Transverse colon (tissue), 4 donors: ENCODE measurements at regions not wholly inside any gene's neighbourhood (a gene's known extent, or its start where the extent isn't known, plus 50 kb on each side); places are given as distances from the start of the nearest gene placed in this dataset.

Source experiments
- DNase-seq: peaks from one replicate; pipeline ENCODE4 v3.0.0-alpha.2; 2019
- H3K27ac ChIP-seq, 4 donors: fragments of 200-600 bp; sonication (generic); 2 replicates each; pipeline ENCODE4 v1.5.1; 2016 to 2018; ENCODE audit warnings: inconsistent platforms in 4 of 4
- H3K27me3 ChIP-seq: fragments of 200-600 bp; sonication (generic); 2 replicates; pipeline ENCODE4 v1.5.1; 2017; ENCODE audit warnings: inconsistent platforms
- H3K36me3 ChIP-seq, 4 donors: fragments of 200-600 bp; sonication (generic); 2 replicates each; pipeline ENCODE4 v1.5.1; 2017 to 2019; ENCODE audit warnings: inconsistent platforms in 4 of 4
- H3K4me1 ChIP-seq, 4 donors: fragments of 200-600 bp; sonication (generic); 2 replicates each; pipeline ENCODE4 v1.5.1; 2017 to 2020; ENCODE audit warnings: inconsistent platforms in 4 of 4
- H3K4me3 ChIP-seq, 4 donors: fragments of 200-600 bp; sonication (generic); 1 replicate in 1 of 4; 2 replicates in 3 of 4; pipeline versions ENCODE4 v1.5.1 to v1.6.1; 2017 to 2019; ENCODE audit warnings: inconsistent platforms in 4 of 4
- H3K9me3 ChIP-seq, 2 donors: fragments of 200-600 bp; sonication (generic); 2 replicates each; pipeline ENCODE4 v1.5.1; 2017 to 2019; ENCODE audit warnings: inconsistent platforms in 2 of 2
- EP300 ChIP-seq: sonication (generic); formaldehyde crosslinking; IDR thresholded peaks from one replicate; pipeline ENCODE4 v1.6.1; 2017; ENCODE audit warnings: antibody characterized with exemption, low read depth
- POLR2A ChIP-seq: fragments of 450-650 bp; IDR thresholded peaks from one replicate; pipeline ENCODE4 v1.6.1; 2016; ENCODE audit warnings: antibody characterized with exemption, mild to moderate bottlenecking, moderate library complexity
- POLR2AphosphoS5 ChIP-seq, 3 donors: sonication (generic); formaldehyde crosslinking; IDR thresholded peaks; one replicate each; pipeline ENCODE4 v1.6.1; 2016; ENCODE audit warnings: antibody characterized with exemption in 3 of 3
- WGBS, 2 donors: methylation state at CpG; one replicate each; pipeline ENCODE4 v1.1.5; 2018; ENCODE audit warnings: low coverage in 1 of 2; 5-methylcytosine and 5-hydroxymethylcytosine counted together
- in situ Hi-C, 4 donors: fragments of 200-750 bp; cut with MboI; loops; one replicate each; pipeline versions ENCODE4 v1.15.0 to v1.15.1; 2017; ENCODE audit warnings: low sequenced_read_pairs in 3 of 4, low pct_ligation_motif_present in 1 of 4, low pct_unique_long_range_greater_than_20kb in 1 of 4
- intact Hi-C: fragments of 100-400 bp; cut with DNase I; formaldehyde crosslinking; loops from one replicate; pipeline ENCODE4 v1.15.1; 2023; ENCODE audit warnings: low total_unique reads
- TF ChIP-seq, protein P1 (sequence below), 5 experiments: fragments of 200-600 bp in 3 of 5; fragments of 450-650 bp in 2 of 5; sonication (generic) in 3 of 5; IDR thresholded peaks; 1 replicate in 2 of 5; 2 replicates in 3 of 5; pipeline ENCODE4 v1.5.1; 2016 to 2017; ENCODE audit warnings: antibody characterized with exemption in 5 of 5, inconsistent platforms in 3 of 5, mild to moderate bottlenecking in 2 of 5, moderate library complexity in 1 of 5

DNA sequence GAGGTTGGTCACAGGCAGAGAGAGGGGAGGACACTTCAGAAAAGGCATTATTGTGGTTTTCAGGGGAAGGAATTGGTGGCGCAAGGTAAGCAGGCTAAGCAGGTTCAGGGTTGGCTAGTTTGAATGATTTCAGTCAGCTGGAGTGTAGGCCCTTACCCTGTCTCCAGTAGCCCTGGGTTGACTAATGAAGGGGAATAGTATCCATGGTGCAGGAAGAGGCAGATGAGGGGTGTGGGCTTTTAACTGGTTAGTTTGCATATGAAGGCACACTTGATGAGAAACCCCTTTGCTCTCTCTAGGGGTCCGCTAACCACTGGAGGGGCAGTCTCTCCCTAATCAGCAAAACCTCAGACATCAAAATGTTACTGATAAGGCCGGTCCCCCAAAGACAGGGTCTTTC is 249.7 kb downstream of the AASDHPPT start:
- Histone ChIP-seq H3K27ac (no peak overlapping the region), H3K9me3 (no peaks in the 10 kb centered on the region), H3K27me3 (no peaks in the 10 kb centered on the region), H3K4me1 (no peaks in the 10 kb centered on the region), H3K36me3 (no peaks in the 10 kb centered on the region), H3K4me3 (no peak overlapping the region)
- intact Hi-C loops (no loop called here), in situ Hi-C loops (no loop called here)
- 71 to 85% methylated on average over 3 of the region's 3 CpGs for WGBS, 2 donors
- no peak for DNase-seq
- no peak for TF ChIP-seq POLR2A
- no peak for TF ChIP-seq POLR2AphosphoS5 (IDR thresholded peaks at IDR 0.05)
- TF ChIP-seq, protein P1, sequence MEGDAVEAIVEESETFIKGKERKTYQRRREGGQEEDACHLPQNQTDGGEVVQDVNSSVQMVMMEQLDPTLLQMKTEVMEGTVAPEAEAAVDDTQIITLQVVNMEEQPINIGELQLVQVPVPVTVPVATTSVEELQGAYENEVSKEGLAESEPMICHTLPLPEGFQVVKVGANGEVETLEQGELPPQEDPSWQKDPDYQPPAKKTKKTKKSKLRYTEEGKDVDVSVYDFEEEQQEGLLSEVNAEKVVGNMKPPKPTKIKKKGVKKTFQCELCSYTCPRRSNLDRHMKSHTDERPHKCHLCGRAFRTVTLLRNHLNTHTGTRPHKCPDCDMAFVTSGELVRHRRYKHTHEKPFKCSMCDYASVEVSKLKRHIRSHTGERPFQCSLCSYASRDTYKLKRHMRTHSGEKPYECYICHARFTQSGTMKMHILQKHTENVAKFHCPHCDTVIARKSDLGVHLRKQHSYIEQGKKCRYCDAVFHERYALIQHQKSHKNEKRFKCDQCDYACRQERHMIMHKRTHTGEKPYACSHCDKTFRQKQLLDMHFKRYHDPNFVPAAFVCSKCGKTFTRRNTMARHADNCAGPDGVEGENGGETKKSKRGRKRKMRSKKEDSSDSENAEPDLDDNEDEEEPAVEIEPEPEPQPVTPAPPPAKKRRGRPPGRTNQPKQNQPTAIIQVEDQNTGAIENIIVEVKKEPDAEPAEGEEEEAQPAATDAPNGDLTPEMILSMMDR (IDR thresholded peaks at IDR 0.05) = no peak
- TF ChIP-seq EP300 = no peak

DNA sequence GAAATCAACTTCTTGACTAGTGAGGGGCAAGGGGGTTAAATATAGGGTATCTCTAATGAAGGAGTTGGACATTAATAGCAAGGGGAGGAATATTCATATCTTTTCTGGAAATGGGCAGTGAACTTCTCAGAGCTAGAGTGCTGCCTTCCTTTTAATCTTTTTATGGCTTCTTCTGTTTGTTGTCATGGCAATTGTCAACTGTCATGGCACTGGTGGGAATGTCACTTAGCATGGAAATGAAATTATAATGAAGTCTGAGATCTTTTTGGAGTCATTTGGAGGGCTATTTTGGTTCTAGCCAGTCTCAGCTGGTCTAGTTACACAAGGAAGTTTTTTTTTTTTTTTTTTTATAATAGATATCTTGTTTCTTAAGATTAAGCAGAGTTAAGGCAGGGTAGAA is 250.2 kb downstream of the AASDHPPT start:
- DNase-seq = no peak
- Histone ChIP-seq H3K36me3 (no peaks in the 10 kb centered on the region), H3K4me1 (no peaks in the 10 kb centered on the region), H3K4me3 (no peak overlapping the region), H3K27ac (no peak overlapping the region), H3K9me3 (no peaks in the 10 kb centered on the region), H3K27me3 (no peaks in the 10 kb centered on the region)
- in situ Hi-C loops (no loop called here), intact Hi-C loops (no loop called here)
- no peak for TF ChIP-seq POLR2A
- TF ChIP-seq EP300 = no peak
- TF ChIP-seq, protein P1 (IDR thresholded peaks at IDR 0.05) = no peak
- no peak for TF ChIP-seq POLR2AphosphoS5 (IDR thresholded peaks at IDR 0.05)

DNA sequence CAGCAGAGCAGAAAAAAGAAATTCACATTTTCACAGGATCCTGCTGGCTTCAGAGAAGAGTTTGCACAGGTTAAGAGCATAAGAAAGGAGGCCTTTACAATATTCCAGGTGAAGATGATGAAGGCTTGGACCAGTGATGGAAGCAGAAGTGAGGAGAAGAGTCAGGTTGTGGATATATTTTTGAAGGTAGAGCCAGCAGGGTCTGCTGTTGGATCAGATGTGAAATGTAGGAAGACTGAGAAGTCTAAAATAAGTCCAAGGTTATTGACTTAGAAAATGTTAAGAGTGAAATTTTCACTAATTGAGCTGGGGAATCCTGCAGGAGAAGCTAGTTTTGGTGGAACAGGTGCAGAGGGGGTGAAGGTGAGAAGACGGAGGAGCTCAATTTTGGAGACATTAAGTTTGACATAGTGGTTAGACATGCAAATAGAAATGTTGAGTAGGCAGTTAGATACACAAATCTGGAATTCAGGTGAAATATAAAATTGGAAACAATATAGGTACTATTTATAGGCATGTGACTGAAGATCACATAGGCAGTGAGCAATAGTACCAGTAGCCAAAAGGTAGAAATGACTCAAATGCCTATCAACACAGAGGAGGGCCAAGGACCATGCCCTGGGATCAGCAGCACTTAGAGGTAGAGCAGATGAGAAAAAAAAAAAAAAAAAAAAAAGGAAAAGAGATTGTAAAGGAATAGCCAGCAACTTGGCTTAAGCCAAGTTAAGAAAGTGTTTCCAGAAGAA is 252.0 kb downstream of the AASDHPPT start:
- intact Hi-C loops = no loop called here

DNA sequence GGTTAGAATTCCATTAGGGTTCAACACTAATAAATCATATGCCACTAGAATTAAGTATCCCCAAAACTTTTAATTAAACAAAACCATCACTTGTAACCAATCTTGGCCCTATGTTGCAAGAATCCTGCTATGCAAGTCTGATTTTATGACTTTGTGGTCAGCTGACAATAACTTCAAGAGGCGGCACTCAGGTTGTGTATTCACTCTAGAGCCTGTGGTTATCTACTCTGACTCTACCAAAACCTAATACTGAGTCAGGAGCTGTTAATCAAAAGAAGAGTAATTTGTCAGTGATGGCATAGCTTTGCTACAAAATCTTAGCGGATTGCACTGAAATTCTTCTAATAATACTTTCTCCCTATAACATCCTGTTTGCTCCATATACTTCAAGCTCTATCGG is 253.7 kb downstream of the AASDHPPT start:
- intact Hi-C loops = no loop called here

More for the DNA sequence above, 252.0 kb downstream of the AASDHPPT start:
- H3K27ac ChIP-seq = no peak overlapping the region
- in situ Hi-C loops = no loop called here
- DNase-seq = no peak
- no peaks in the 10 kb centered on the region for H3K36me3 ChIP-seq
- no peaks in the 10 kb centered on the region for H3K4me1 ChIP-seq
- H3K9me3 ChIP-seq = no peaks in the 10 kb centered on the region
- H3K27me3 ChIP-seq = no peaks in the 10 kb centered on the region
- H3K4me3 ChIP-seq = no peak overlapping the region
- 78 to 100% methylated on average over 1 of the region's 1 CpG for WGBS, 2 donors
- TF ChIP-seq POLR2AphosphoS5 (IDR thresholded peaks at IDR 0.05) (no peak), EP300 (no peak), POLR2A (no peak)
- TF ChIP-seq, protein P1 (IDR thresholded peaks at IDR 0.05) = no peak

More for the DNA sequence above, 253.7 kb downstream of the AASDHPPT start:
- TF ChIP-seq, protein P1 (IDR thresholded peaks at IDR 0.05) = no peak
- TF ChIP-seq EP300 (no peak), POLR2AphosphoS5 (IDR thresholded peaks at IDR 0.05) (no peak), POLR2A (no peak)
- Histone ChIP-seq H3K4me3 (no peak overlapping the region), H3K36me3 (no peaks in the 10 kb centered on the region), H3K27ac (no peak overlapping the region), H3K4me1 (no peaks in the 10 kb centered on the region), H3K9me3 (no peaks in the 10 kb centered on the region), H3K27me3 (no peaks in the 10 kb centered on the region)
- DNase-seq = no peak
- WGBS, 2 donors = 77 to 79% methylated on average over 2 to 3 of the region's 3 CpGs
- in situ Hi-C loops = no loop called here
